ENCODE measurements at regions not wholly inside any gene's neighbourhood (a gene's known extent, or its start where the extent isn't known, plus 50 kb on each side); places are given as distances from the start of the nearest gene placed in this dataset.

DNA sequence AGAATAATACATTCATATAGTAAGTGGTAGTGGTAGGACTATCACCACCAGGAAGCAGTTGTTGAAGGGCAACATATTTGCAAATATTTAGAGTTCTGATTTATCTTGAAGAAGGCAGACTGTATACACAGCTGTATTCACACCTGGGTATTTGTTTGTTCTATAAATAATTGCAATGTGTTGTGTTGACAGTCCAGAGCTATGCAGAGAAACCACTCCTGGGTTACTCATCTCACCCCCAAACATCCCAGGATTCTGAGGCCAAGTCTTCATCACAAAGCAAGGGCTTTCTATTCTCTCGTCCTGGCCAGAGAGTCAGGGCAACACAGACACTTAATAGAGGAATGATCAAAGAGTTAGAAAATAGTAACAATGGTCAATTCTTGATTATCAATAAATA is 102.1 kb upstream of the FAT3 start:
- Histone ChIP-seq H3K27me3 (ENCODE audit: control insufficient read depth, insufficient read depth, low read length) (no peaks in the 10 kb centered on the region), H3K4me1 (ENCODE audit: control insufficient read depth, insufficient read depth, low read length) (no peaks in the 10 kb centered on the region), H3K9me3 (ENCODE audit: control insufficient read depth, insufficient read depth, low read depth, low read length) (no peaks in the 10 kb centered on the region), H3K27ac (ENCODE audit: low read length) (no peak overlapping the region), H3K4me3 (ENCODE audit: low read depth in 2 of 2, low read length in 2 of 2) (no peak overlapping the region), H3K36me3 (ENCODE audit: control insufficient read depth, insufficient read depth, low read length) (no peaks in the 10 kb centered on the region)
- no peak for DNase-seq (ENCODE audit: low read depth, low spot score)
- CTCF ChIA-PET: no interaction called here
- BruUV-seq (replicated peaks): no TSS peak
- in situ Hi-C loops (cut with HindIII; ENCODE audit: low pct_unique_long_range_greater_than_20kb, low sequenced_read_pairs): no loop called here
- intact Hi-C loops (cut with micrococcal nuclease; ENCODE audit: unreplicated experiment): no loop called here
- POLR2A ChIA-PET: no interaction called here
- no peak for ATAC-seq
- no peak for TF ChIP-seq CTCF (IDR thresholded peaks at IDR 0.05)
- no peak for TF ChIP-seq TCF7L2 (IDR thresholded peaks at IDR 0.05; ENCODE audit: low read depth, low read length)
- no peak for TF ChIP-seq POLR2AphosphoS5 (IDR thresholded peaks at IDR 0.05; ENCODE audit: low read depth, low read length)
- TF ChIP-seq REST (IDR thresholded peaks at IDR 0.05; ENCODE audit: insufficient read depth in 1 of 2, low read depth in 2 of 2, low read length in 1 of 2): no peak

DNA sequence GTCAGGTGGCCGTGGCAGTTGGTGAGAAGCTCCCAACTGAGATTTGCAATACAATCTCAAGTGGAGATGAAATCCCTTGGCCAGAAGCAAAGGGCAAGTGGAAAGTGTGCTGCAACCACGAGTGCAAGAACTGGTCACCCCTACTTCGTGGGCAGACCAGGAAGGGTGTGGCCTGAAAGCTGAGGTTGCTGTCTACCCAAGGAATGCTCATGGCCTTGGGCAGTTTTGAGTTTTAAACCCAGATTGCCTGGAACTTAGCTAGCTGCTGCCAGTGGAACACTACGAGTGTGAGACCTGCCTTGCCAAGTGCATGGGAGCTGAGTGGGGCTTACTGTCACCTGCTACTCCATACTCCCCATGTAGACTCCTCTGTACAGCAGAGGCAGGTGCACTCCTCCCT is 113.3 kb upstream of the FAT3 start:
- ATAC-seq: no peak
- DNase-seq (ENCODE audit: low read depth, low spot score): no peak
- CTCF ChIA-PET: no interaction called here

More for the DNA sequence above, 113.3 kb upstream of the FAT3 start:
- no peak for TF ChIP-seq REST (IDR thresholded peaks at IDR 0.05; ENCODE audit: insufficient read depth in 1 of 2, low read depth in 2 of 2, low read length in 1 of 2)
- TF ChIP-seq POLR2AphosphoS5 (IDR thresholded peaks at IDR 0.05; ENCODE audit: low read depth, low read length): no peak
- TF ChIP-seq TCF7L2 (IDR thresholded peaks at IDR 0.05; ENCODE audit: low read depth, low read length): no peak
- POLR2A ChIA-PET: no interaction called here
- intact Hi-C loops (cut with micrococcal nuclease; ENCODE audit: unreplicated experiment): no loop called here
- Histone ChIP-seq H3K36me3 (ENCODE audit: control insufficient read depth, insufficient read depth, low read length) (no peaks in the 10 kb centered on the region), H3K4me3 (ENCODE audit: low read depth in 2 of 2, low read length in 2 of 2) (no peak overlapping the region), H3K9me3 (ENCODE audit: control insufficient read depth, insufficient read depth, low read depth, low read length) (no peaks in the 10 kb centered on the region), H3K27ac (ENCODE audit: low read length) (no peak overlapping the region), H3K4me1 (ENCODE audit: control insufficient read depth, insufficient read depth, low read length) (no peaks in the 10 kb centered on the region), H3K27me3 (ENCODE audit: control insufficient read depth, insufficient read depth, low read length) (no peaks in the 10 kb centered on the region)
- in situ Hi-C loops (cut with HindIII; ENCODE audit: low pct_unique_long_range_greater_than_20kb, low sequenced_read_pairs): no loop called here
- no TSS peak for BruUV-seq (replicated peaks)
